Inflammatory macrophage treated with lipopolysaccharide for 1 hour (primary cell): ENCODE measurements at regions not wholly inside any gene's neighbourhood (a gene's known extent, or its start where the extent isn't known, plus 50 kb on each side); places are given as distances from the start of the nearest gene placed in this dataset.
"Not testable (repeated sequence)": the region's sequence is repeated elsewhere in the genome, so short reads cannot be mapped to it uniquely, and the experiment has no call there.

ENCODE experiments used
- DNase-seq, 2 donors: peaks; one replicate each; pipeline ENCODE4 v3.0.0-alpha.2; 2020 to 2022

GRCh38 chr13:62799038-62799535, 1383.4 kb upstream of the PCDH20 start:
- DNase-seq, result no peak

- DNase-seq, result no peak
These were observed 1378.2 kb upstream of the PCDH20 start for GRCh38 chr13:62793850-62794249.

- DNase-seq, result no peak
These were observed 1366.2 kb upstream of the PCDH20 start for GRCh38 chr13:62781866-62782265.

- DNase-seq, result no peak
These were observed 1363.5 kb upstream of the PCDH20 start for GRCh38 chr13:62779161-62779560.

GRCh38 chr13:62767473-62767872, 1351.8 kb upstream of the PCDH20 start:
- DNase-seq, result no peak

- no peak for DNase-seq
These were observed 1345.1 kb upstream of the PCDH20 start for GRCh38 chr13:62760724-62761123.

GRCh38 chr13:62747629-62748028, 1332.0 kb upstream of the PCDH20 start:
- DNase-seq, result no peak

GRCh38 chr13:62747152-62747551, 1331.5 kb upstream of the PCDH20 start:
- DNase-seq, result no peak

GRCh38 chr13:62729746-62730145, 1314.1 kb upstream of the PCDH20 start:
- DNase-seq, result not testable (repeated sequence)

GRCh38 chr13:62721893-62722292, 1306.2 kb upstream of the PCDH20 start:
- no peak for DNase-seq

- DNase-seq, result not testable (repeated sequence)
These were observed 1296.3 kb upstream of the PCDH20 start for GRCh38 chr13:62711948-62712347.

- DNase-seq, result no peak
These were observed 1295.1 kb upstream of the PCDH20 start for GRCh38 chr13:62710787-62711186.

GRCh38 chr13:62706048-62706447, 1290.4 kb upstream of the PCDH20 start:
- no peak for DNase-seq

GRCh38 chr13:62704875-62705274, 1289.2 kb upstream of the PCDH20 start:
- no peak for DNase-seq

GRCh38 chr13:62702502-62702901, 1286.9 kb upstream of the PCDH20 start:
- no peak for DNase-seq

GRCh38 chr13:62697701-62698100, 1282.1 kb upstream of the PCDH20 start:
- DNase-seq, result no peak

GRCh38 chr13:62696490-62696889, 1280.8 kb upstream of the PCDH20 start:
- DNase-seq, result no peak

- no peak for DNase-seq
These were observed 1272.1 kb upstream of the PCDH20 start for GRCh38 chr13:62687732-62688131.

GRCh38 chr13:62684359-62684758, 1268.7 kb upstream of the PCDH20 start:
- no peak for DNase-seq

- no peak for DNase-seq
These were observed 1267.1 kb upstream of the PCDH20 start for GRCh38 chr13:62682788-62683187.

GRCh38 chr13:62678039-62678438, 1262.4 kb upstream of the PCDH20 start:
- no peak for DNase-seq

GRCh38 chr13:62663767-62664166, 1248.1 kb upstream of the PCDH20 start:
- DNase-seq, result no peak

- DNase-seq, result no peak
These were observed 1243.7 kb upstream of the PCDH20 start for GRCh38 chr13:62659365-62659764.

- DNase-seq, result no peak
These were observed 1237.7 kb upstream of the PCDH20 start for GRCh38 chr13:62653371-62653770.

GRCh38 chr13:62643799-62644524, 1228.3 kb upstream of the PCDH20 start:
- no peak for DNase-seq
